Neural crest cell (in vitro differentiated cells): ENCODE measurements at regions not wholly inside any gene's neighbourhood (a gene's known extent, or its start where the extent isn't known, plus 50 kb on each side); places are given as distances from the start of the nearest gene placed in this dataset.

Source experiments
- DNase-seq: peaks from one replicate; pipeline ENCODE4 v3.0.0; 2021; ENCODE audit warnings: low read depth, mixed read lengths, low spot score
- H3K27ac Mint-ChIP-seq: one replicate; pipeline ENCODE4 v1.8.0; 2021; ENCODE audit warnings: mild to moderate bottlenecking, mixed read lengths; ENCODE audit not compliant: unreplicated experiment
- H3K27me3 Mint-ChIP-seq: 2 replicates; pipeline ENCODE4 v1.8.0; 2021; ENCODE audit warnings: low read depth, mild to moderate bottlenecking, mixed read lengths
- H3K36me3 Mint-ChIP-seq: 2 replicates; pipeline ENCODE4 v1.8.0; 2021; ENCODE audit warnings: low read depth, mild to moderate bottlenecking, mixed read lengths
- H3K4me1 Mint-ChIP-seq: 2 replicates; pipeline ENCODE4 v1.8.0; 2021; ENCODE audit warnings: mixed read lengths
- H3K4me3 Mint-ChIP-seq: one replicate; pipeline ENCODE4 v1.8.0; 2021; ENCODE audit warnings: mild to moderate bottlenecking, mixed read lengths
- H3K9me3 Mint-ChIP-seq: 2 replicates; pipeline ENCODE4 v1.8.0; 2021; ENCODE audit warnings: mixed read lengths
- TF ChIP-seq, protein P1 (sequence below): fragments of 200-600 bp; sonication (generic); conservative IDR thresholded peaks from 2 replicates; pipeline ENCODE4 v1.5.0; 2021; ENCODE audit warnings: antibody characterized with exemption, mild to moderate bottlenecking

DNA sequence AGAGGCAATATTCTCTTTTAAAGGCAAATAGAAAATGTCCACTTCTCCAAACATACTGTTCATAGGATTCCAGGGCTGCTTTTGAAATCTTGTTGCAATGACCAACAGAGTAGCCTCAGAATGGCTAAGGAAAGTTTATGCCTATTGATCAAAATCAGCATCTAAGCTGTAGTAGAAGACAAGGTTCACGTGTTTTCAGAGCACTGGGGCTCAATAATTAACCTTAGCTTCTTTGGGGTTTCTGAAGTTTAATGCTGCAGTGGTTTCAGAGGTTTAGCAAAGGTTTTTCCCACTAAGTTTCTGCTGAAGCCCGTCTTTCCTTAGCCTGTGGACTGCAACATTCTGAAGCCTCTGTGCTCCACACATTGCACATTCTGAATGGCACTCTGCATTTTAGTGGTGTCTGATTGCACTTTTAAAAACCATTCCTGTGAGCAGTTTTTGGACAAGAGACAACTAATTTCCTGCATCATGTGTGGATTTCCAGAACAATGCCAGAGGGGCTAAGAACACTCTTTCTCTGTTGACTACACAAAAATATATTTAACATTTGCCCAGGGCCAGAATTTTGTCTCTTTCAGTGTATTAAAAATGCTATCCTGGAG, 342.5 kb downstream of the PTEN start:
- H3K36me3 Mint-ChIP-seq = no peaks in the 10 kb centered on the region
- TF ChIP-seq, protein P1, sequence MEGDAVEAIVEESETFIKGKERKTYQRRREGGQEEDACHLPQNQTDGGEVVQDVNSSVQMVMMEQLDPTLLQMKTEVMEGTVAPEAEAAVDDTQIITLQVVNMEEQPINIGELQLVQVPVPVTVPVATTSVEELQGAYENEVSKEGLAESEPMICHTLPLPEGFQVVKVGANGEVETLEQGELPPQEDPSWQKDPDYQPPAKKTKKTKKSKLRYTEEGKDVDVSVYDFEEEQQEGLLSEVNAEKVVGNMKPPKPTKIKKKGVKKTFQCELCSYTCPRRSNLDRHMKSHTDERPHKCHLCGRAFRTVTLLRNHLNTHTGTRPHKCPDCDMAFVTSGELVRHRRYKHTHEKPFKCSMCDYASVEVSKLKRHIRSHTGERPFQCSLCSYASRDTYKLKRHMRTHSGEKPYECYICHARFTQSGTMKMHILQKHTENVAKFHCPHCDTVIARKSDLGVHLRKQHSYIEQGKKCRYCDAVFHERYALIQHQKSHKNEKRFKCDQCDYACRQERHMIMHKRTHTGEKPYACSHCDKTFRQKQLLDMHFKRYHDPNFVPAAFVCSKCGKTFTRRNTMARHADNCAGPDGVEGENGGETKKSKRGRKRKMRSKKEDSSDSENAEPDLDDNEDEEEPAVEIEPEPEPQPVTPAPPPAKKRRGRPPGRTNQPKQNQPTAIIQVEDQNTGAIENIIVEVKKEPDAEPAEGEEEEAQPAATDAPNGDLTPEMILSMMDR = no peak
- no peaks in the 10 kb centered on the region for H3K27me3 Mint-ChIP-seq

DNA sequence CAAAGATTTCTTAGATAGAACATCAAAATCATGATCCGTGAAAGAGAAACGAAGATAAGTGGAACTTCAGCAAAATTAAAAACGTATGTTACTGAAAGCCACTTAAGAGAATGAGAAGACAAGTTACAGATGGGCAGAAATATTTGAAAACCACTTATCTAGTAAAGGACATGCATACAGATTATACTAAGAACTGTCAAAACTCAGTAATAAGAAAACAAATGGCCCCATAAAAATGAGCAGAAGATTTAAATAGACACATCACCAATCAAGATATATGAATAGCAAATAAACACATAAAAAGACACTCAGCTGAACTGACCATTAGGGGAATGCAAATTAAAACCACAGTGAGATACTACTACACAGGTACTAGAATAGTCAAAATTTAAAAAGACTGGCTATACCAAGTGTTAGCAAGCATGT, 343.7 kb downstream of the PTEN start:
- H3K4me3 Mint-ChIP-seq = no peak overlapping the region
- TF ChIP-seq, protein P1 = no peak
- peaks cover 2% of the 10 kb centered on the region for H3K9me3 Mint-ChIP-seq
- H3K27ac Mint-ChIP-seq = no peak overlapping the region
- H3K4me1 Mint-ChIP-seq = peaks cover 32% of the 10 kb centered on the region
- no peaks in the 10 kb centered on the region for H3K36me3 Mint-ChIP-seq
- DNase-seq = no peak
- H3K27me3 Mint-ChIP-seq = no peaks in the 10 kb centered on the region

More for the DNA sequence above, 342.5 kb downstream of the PTEN start:
- Mint-ChIP-seq H3K4me1 (peaks cover 38% of the 10 kb centered on the region), H3K27ac (no peak overlapping the region), H3K4me3 (no peak overlapping the region), H3K9me3 (no peaks in the 10 kb centered on the region)
- DNase-seq = no peak

DNA sequence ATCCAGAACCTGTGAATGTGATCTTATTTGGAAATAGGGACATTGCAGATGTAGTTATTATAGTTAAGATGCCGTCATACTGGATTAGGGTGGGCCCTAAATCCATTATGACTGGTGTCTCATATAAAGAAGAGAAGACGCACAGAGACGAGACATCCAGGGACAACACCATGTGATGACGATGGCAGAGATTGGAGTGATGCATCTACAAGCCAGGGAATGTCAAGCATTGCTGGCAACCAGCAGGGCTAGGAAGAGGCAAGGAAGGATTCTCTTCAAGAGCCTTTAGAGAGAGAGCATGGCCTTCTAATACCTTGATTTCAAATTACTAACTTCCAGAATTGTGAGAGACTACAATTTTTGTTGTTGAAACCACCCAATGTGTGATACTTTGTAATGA, 345.8 kb downstream of the PTEN start:
- Mint-ChIP-seq H3K4me1 (peaks cover 32% of the 10 kb centered on the region), H3K9me3 (peaks cover 2% of the 10 kb centered on the region), H3K4me3 (no peak overlapping the region), H3K27me3 (no peaks in the 10 kb centered on the region), H3K36me3 (no peaks in the 10 kb centered on the region), H3K27ac (no peak overlapping the region)
- TF ChIP-seq, protein P1 = no peak
- no peak for DNase-seq

DNA sequence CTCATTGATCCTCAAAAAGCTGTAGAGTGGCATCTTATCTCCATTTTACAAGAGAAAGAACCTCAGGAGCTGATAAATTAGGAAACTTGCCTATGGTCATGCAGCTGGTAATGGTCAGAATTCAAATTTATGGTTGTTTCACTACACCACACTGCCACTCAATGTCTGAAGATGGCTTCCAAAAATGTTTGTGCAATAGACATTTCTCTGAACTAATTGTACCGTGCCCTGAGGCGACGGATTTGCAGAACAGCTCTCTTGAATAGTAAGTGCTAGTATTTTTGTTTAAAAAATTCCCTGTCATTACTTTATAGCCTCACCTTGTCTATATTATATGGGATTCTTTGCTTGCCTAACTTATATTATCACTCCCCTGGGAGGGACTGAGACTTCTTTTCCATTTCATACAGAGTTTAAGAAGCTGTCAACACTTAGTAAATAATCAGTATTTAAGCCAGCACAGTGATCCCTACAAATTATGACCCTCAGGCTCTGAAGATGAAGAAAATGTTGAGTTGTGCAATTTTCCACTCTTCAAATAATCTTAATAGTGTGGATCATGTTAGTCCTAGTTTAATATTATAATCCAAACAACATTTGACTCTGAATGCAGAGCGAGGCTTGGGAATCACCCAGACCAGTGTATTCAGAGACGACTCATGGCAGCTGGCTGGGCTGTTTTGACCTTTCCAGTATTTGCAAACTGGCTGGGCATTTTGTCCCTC, 346.6 kb downstream of the PTEN start:
- TF ChIP-seq, protein P1 = no peak
- Mint-ChIP-seq H3K27ac (no peak overlapping the region), H3K4me3 (no peak overlapping the region), H3K4me1 (peaks cover 25% of the 10 kb centered on the region), H3K36me3 (no peaks in the 10 kb centered on the region), H3K27me3 (no peaks in the 10 kb centered on the region), H3K9me3 (peaks cover 2% of the 10 kb centered on the region)
- no peak for DNase-seq

DNA sequence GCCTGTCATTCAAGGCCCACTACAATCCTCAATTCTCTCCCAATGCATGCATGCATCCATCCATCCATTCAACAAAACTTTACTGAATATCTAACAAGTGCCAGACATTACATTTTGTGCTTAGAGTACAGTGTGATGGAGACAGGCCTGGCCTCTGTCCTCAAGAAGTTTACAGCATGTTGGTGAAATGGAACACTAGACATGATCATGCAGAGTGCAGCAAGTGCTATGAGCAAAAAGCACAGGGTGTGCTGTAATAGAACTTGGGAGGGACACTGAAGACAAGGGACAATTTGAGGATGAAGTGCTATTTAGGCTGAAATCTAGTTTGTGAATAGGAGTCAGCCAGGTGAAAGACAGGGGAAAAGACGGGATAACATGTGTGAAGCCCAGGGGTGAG, 347.8 kb downstream of the PTEN start:
- no peaks in the 10 kb centered on the region for H3K36me3 Mint-ChIP-seq
- H3K4me1 Mint-ChIP-seq = peaks cover 13% of the 10 kb centered on the region
- no peak for DNase-seq
- no peaks in the 10 kb centered on the region for H3K27me3 Mint-ChIP-seq
- H3K27ac Mint-ChIP-seq = no peak overlapping the region
- TF ChIP-seq, protein P1 = no peak
- H3K4me3 Mint-ChIP-seq = no peak overlapping the region
- H3K9me3 Mint-ChIP-seq = peaks cover 2% of the 10 kb centered on the region
